ENCODE measurements at regions not wholly inside any gene's neighbourhood (a gene's known extent, or its start where the extent isn't known, plus 50 kb on each side); places are given as distances from the start of the nearest gene placed in this dataset.

DNA sequence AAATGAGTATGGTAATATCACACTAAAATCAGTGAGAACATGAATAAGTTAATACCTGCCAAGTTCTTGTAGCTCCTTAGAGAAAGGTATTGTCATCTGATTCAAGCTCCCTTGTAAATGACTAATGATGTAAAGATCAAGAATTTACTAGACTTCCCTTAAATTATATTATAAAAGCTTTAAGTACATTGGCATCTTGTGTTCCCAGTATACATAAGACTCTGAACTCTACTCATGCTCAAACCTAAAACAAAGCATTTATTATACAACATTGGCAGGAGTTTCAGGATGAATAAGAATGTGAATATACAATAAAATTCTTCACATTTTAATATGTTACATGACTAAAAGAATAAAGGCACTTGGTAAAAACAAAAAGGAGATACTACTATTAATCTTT lies 126.8 kb upstream of the UNC5C start:
- no peaks in the 10 kb centered on the region for H3K36me3 Mint-ChIP-seq (ENCODE audit: low read depth, unreplicated experiment)
- TF ChIP-seq, protein P1, sequence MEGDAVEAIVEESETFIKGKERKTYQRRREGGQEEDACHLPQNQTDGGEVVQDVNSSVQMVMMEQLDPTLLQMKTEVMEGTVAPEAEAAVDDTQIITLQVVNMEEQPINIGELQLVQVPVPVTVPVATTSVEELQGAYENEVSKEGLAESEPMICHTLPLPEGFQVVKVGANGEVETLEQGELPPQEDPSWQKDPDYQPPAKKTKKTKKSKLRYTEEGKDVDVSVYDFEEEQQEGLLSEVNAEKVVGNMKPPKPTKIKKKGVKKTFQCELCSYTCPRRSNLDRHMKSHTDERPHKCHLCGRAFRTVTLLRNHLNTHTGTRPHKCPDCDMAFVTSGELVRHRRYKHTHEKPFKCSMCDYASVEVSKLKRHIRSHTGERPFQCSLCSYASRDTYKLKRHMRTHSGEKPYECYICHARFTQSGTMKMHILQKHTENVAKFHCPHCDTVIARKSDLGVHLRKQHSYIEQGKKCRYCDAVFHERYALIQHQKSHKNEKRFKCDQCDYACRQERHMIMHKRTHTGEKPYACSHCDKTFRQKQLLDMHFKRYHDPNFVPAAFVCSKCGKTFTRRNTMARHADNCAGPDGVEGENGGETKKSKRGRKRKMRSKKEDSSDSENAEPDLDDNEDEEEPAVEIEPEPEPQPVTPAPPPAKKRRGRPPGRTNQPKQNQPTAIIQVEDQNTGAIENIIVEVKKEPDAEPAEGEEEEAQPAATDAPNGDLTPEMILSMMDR (IDR thresholded peaks at IDR 0.05; ENCODE audit: unreplicated experiment): no peak
- DNase-seq (ENCODE audit: low spot score): no peak
- H3K27ac Mint-ChIP-seq (ENCODE audit: unreplicated experiment): no peak overlapping the region
- no peaks in the 10 kb centered on the region for H3K4me1 Mint-ChIP-seq (ENCODE audit: unreplicated experiment)
- no peak overlapping the region for H3K4me3 Mint-ChIP-seq (ENCODE audit: unreplicated experiment)
- no peaks in the 10 kb centered on the region for H3K27me3 Mint-ChIP-seq (ENCODE audit: unreplicated experiment)
- H3K9me3 Mint-ChIP-seq (ENCODE audit: unreplicated experiment): no peaks in the 10 kb centered on the region

DNA sequence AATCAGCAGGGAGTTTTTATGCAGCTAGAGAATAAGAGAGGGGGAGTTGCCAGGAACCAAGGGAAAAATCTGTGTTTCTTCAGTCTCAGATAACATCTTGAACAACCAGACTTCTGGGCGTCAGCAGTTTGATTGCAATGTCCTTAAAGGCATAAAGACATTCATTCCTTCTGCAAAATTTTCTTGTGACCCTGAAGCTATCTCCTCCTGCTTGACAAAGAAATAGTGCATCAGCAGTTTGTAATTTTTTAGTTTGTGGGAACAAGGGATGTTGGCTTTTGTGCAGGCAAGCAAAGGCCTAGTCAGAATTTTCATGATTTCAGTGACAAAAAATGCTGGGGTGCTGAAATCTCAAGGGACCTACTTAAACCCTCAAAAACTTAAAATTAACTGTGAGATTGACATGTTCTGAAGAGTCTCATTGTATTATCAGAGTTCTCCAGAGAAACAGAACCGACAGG lies 125.8 kb upstream of the UNC5C start:
- Mint-ChIP-seq H3K27ac (ENCODE audit: unreplicated experiment) (no peak overlapping the region), H3K36me3 (ENCODE audit: low read depth, unreplicated experiment) (no peaks in the 10 kb centered on the region), H3K4me1 (ENCODE audit: unreplicated experiment) (no peaks in the 10 kb centered on the region), H3K4me3 (ENCODE audit: unreplicated experiment) (no peak overlapping the region), H3K27me3 (ENCODE audit: unreplicated experiment) (no peaks in the 10 kb centered on the region), H3K9me3 (ENCODE audit: unreplicated experiment) (no peaks in the 10 kb centered on the region)
- TF ChIP-seq, protein P1 (IDR thresholded peaks at IDR 0.05; ENCODE audit: unreplicated experiment): no peak
- no peak for DNase-seq (ENCODE audit: low spot score)

DNA sequence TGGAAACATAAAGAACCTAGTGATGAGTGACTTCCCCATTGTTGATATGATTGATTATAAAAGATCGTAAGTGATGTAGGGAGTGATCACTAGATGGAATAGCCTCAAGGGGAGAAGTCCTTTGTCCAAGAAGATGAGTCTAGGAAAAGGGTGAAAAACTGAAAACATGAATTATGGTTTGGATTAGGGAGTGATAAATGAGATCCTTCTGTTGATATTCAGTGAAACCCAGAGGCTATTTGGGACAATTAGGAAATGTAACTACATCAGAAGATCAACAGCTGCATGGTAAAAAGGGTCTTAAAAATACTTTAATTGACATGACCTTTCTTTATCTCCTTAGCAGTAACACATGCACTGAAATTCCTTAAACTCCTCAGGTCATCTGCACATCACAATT lies 124.0 kb upstream of the UNC5C start:
- H3K27ac Mint-ChIP-seq (ENCODE audit: unreplicated experiment): no peak overlapping the region
- no peaks in the 10 kb centered on the region for H3K9me3 Mint-ChIP-seq (ENCODE audit: unreplicated experiment)

DNA sequence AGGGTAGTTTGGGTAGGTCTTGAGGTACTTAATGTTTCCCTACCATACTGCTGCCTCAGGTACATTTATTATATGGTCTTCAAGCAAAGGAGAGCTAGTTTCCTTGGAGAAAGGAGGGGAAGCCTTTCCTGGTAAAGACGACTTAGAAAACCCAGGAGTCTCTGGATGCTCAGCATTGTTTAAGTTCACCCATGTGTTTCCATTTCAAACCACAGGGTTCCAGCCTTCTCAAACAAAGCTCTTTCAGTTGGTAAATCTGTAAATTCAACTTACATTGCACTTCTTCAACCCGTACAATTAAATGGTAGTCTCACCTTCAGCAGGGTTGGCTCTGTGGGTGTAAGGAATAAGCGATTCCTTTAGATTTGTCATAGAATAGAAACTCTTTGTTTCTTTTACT lies 111.9 kb upstream of the UNC5C start:
- H3K36me3 Mint-ChIP-seq (ENCODE audit: low read depth, unreplicated experiment): no peaks in the 10 kb centered on the region
- no peak overlapping the region for H3K4me3 Mint-ChIP-seq (ENCODE audit: unreplicated experiment)
- no peaks in the 10 kb centered on the region for H3K9me3 Mint-ChIP-seq (ENCODE audit: unreplicated experiment)
- H3K4me1 Mint-ChIP-seq (ENCODE audit: unreplicated experiment): no peaks in the 10 kb centered on the region
- no peaks in the 10 kb centered on the region for H3K27me3 Mint-ChIP-seq (ENCODE audit: unreplicated experiment)
- no peak for DNase-seq (ENCODE audit: low spot score)
- no peak overlapping the region for H3K27ac Mint-ChIP-seq (ENCODE audit: unreplicated experiment)
- TF ChIP-seq, protein P1 (IDR thresholded peaks at IDR 0.05; ENCODE audit: unreplicated experiment): no peak

More for the DNA sequence above, 124.0 kb upstream of the UNC5C start:
- DNase-seq (ENCODE audit: low spot score): no peak
- H3K27me3 Mint-ChIP-seq (ENCODE audit: unreplicated experiment): no peaks in the 10 kb centered on the region
- no peaks in the 10 kb centered on the region for H3K4me1 Mint-ChIP-seq (ENCODE audit: unreplicated experiment)
- TF ChIP-seq, protein P1 (IDR thresholded peaks at IDR 0.05; ENCODE audit: unreplicated experiment): no peak
- no peaks in the 10 kb centered on the region for H3K36me3 Mint-ChIP-seq (ENCODE audit: low read depth, unreplicated experiment)
- no peak overlapping the region for H3K4me3 Mint-ChIP-seq (ENCODE audit: unreplicated experiment)

DNA sequence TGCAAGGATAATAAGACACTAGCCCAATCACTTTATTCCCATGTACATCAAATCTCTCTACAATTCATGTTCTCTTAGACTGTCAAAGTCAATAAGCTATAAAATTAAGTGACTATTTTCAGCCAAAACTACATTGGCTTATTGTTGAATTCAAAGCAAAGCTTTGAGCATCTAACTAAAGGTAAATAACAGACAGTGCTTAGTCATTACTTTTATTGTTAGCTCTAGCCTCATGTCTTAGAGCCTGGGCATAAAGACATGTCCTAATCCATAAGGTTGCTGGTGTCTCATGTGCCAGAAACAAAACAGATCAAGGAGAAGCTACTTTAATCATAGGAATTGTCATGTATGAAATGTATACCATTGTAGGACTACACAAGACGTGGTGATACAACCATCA lies 103.1 kb upstream of the UNC5C start:
- H3K4me1 Mint-ChIP-seq (ENCODE audit: unreplicated experiment): no peaks in the 10 kb centered on the region
- H3K4me3 Mint-ChIP-seq (ENCODE audit: unreplicated experiment): no peak overlapping the region
- no peaks in the 10 kb centered on the region for H3K36me3 Mint-ChIP-seq (ENCODE audit: low read depth, unreplicated experiment)
- H3K27ac Mint-ChIP-seq (ENCODE audit: unreplicated experiment): no peak overlapping the region
- no peak for DNase-seq (ENCODE audit: low spot score)
- H3K27me3 Mint-ChIP-seq (ENCODE audit: unreplicated experiment): no peaks in the 10 kb centered on the region
- H3K9me3 Mint-ChIP-seq (ENCODE audit: unreplicated experiment): no peaks in the 10 kb centered on the region
- TF ChIP-seq, protein P1 (IDR thresholded peaks at IDR 0.05; ENCODE audit: unreplicated experiment): no peak

All from endothelial cell (in vitro differentiated cells).